ENCODE measurements at regions not wholly inside any gene's neighbourhood (a gene's known extent, or its start where the extent isn't known, plus 50 kb on each side); places are given as distances from the start of the nearest gene placed in this dataset.
"Not testable (repeated sequence)": the region's sequence is repeated elsewhere in the genome, so short reads cannot be mapped to it uniquely, and the experiment has no call there.

DNA sequence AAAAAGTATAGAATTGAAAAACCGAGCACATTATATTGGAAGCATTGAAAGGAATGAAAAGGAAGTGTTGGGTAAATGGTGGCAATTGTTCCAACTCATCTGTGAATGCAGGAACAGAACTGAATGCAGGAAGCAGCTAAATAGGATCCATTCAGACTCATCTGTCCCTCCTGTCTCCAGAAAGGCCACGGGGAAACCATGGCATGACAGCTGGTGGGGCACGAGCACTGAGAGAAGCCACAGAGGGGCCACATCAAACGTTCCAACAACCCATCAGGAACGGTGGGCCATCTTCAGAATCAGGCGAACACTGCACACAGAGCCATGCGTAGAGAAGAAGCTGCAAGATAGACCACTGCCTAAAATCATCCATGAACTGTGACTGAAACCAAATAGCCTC, 138.5 kb upstream of the SLC35G4 start:
- Histone ChIP-seq H3K27me3 (no peaks in the 10 kb centered on the region), H3K4me1 (ENCODE audit: control insufficient read depth in 1 of 2, insufficient read depth in 1 of 2, low read depth in 1 of 2, low read length in 1 of 2) (no peaks in the 10 kb centered on the region), H3K4me3 (ENCODE audit: low read depth in 1 of 2, low read length in 1 of 2) (no peak overlapping the region), H3K9me3 (no peaks in the 10 kb centered on the region), H3K27ac (no peak overlapping the region), H3K36me3 (no peaks in the 10 kb centered on the region)
- TF ChIP-seq CTCF (IDR thresholded peaks at IDR 0.05), result no peak

DNA sequence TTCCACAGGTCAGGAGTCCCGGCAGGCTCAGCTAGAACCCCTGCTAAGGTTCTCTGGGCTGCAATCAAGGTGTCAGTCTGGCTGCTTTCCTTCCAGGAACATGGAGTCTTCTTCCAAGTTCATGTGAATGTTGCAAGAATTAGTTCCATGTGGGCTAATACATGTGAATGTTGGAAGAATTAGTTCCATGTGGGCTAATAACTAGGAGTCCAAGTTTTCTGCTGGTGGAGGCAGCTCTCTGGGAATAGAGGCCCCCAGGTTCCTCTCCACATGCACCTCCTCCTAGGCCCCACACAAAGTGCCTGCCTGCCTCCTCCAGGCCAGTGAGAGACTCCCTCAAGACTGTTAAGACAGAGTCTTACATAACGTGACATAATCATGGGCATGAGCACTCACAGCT, 140.8 kb upstream of the SLC35G4 start:
- no peak for TF ChIP-seq CTCF (IDR thresholded peaks at IDR 0.05)
- no peak overlapping the region for H3K27ac ChIP-seq
- H3K4me3 ChIP-seq (ENCODE audit: low read depth in 1 of 2, low read length in 1 of 2), result no peak overlapping the region
- no peaks in the 10 kb centered on the region for H3K27me3 ChIP-seq
- no peaks in the 10 kb centered on the region for H3K9me3 ChIP-seq
- H3K4me1 ChIP-seq (ENCODE audit: control insufficient read depth in 1 of 2, insufficient read depth in 1 of 2, low read depth in 1 of 2, low read length in 1 of 2), result no peaks in the 10 kb centered on the region
- H3K36me3 ChIP-seq, result no peaks in the 10 kb centered on the region

DNA sequence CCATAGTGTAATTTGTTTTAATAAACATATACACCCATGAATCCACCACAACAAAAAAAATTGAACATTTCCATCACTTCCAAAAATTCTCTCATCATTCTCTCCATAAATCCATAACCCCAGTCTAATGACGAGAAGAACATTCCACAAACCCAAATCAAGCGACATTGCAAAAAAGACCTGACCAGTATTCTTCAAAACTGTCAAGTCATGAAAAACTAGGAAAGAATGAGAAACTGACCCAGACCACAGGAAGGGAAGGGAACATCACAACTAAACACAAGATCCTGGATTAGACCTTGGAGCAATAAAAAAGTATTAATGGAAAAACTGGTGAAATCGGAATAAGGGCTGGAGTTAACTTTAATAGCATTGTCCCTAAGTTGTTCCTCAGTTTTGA, 141.3 kb upstream of the SLC35G4 start:
- TF ChIP-seq CTCF (IDR thresholded peaks at IDR 0.05), result no peak
- H3K27me3 ChIP-seq, result no peaks in the 10 kb centered on the region
- no peaks in the 10 kb centered on the region for H3K36me3 ChIP-seq
- no peak overlapping the region for H3K4me3 ChIP-seq (ENCODE audit: low read depth in 1 of 2, low read length in 1 of 2)
- no peak overlapping the region for H3K27ac ChIP-seq
- H3K9me3 ChIP-seq, result no peaks in the 10 kb centered on the region
- H3K4me1 ChIP-seq (ENCODE audit: control insufficient read depth in 1 of 2, insufficient read depth in 1 of 2, low read depth in 1 of 2, low read length in 1 of 2), result no peaks in the 10 kb centered on the region

DNA sequence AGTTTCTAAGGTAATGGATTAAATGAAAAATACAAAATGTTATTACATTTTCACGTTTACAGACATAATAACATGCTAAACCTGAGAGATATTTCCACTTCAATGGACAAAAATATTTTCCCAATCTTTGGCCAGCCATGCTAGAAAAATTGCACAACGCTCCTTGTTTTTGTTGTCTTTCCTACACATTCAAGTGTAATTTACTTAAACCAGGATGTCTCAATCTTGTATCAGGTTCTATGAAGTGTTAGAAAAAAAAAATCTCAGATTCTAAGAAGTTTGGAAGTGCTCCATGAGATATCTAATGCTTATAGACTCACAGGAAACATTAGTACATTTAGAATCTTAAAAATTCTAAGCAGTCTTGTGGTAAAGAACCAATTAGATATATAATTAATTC, 141.8 kb upstream of the SLC35G4 start:
- Histone ChIP-seq H3K4me3 (ENCODE audit: low read depth in 1 of 2, low read length in 1 of 2) (no peak overlapping the region), H3K27ac (no peak overlapping the region), H3K36me3 (no peaks in the 10 kb centered on the region), H3K4me1 (ENCODE audit: control insufficient read depth in 1 of 2, insufficient read depth in 1 of 2, low read depth in 1 of 2, low read length in 1 of 2) (no peaks in the 10 kb centered on the region), H3K27me3 (no peaks in the 10 kb centered on the region), H3K9me3 (no peaks in the 10 kb centered on the region)
- no peak for TF ChIP-seq CTCF (IDR thresholded peaks at IDR 0.05)

DNA sequence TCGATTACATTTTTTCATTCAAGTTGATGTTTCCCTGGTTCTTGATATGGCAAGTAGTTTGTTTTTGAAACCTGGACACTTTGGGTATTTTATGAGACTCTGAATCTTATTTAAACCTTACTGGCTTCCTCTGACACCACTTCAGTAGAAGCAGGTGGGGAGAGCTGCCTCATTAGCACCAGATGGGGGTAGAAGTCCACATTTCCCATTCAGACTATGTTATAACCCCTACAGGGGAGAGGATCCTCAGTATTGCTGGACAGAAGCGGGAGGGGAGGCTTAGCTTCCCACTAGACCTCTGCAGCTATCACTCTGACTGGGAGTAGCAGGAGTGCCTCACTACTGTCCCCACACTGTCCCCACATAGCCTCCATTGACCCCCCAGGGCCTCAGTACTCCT, 145.3 kb upstream of the SLC35G4 start:
- Histone ChIP-seq H3K27ac (no peak overlapping the region), H3K4me1 (ENCODE audit: control insufficient read depth in 1 of 2, insufficient read depth in 1 of 2, low read depth in 1 of 2, low read length in 1 of 2) (no peaks in the 10 kb centered on the region), H3K27me3 (no peaks in the 10 kb centered on the region), H3K36me3 (no peaks in the 10 kb centered on the region), H3K4me3 (ENCODE audit: low read depth in 1 of 2, low read length in 1 of 2) (no peak overlapping the region), H3K9me3 (no peaks in the 10 kb centered on the region)
- TF ChIP-seq CTCF (IDR thresholded peaks at IDR 0.05), result no peak

- no peak for TF ChIP-seq CTCF (IDR thresholded peaks at IDR 0.05)
- Histone ChIP-seq H3K4me3 (ENCODE audit: low read depth in 1 of 2, low read length in 1 of 2) (no peak overlapping the region), H3K27ac (no peak overlapping the region), H3K4me1 (ENCODE audit: control insufficient read depth in 1 of 2, insufficient read depth in 1 of 2, low read depth in 1 of 2, low read length in 1 of 2) (no peaks in the 10 kb centered on the region), H3K9me3 (no peaks in the 10 kb centered on the region), H3K36me3 (no peaks in the 10 kb centered on the region), H3K27me3 (no peaks in the 10 kb centered on the region)
Observed at GRCh38 chr18:11458447-11458846, 150.9 kb upstream of the SLC35G4 start.

- H3K27me3 ChIP-seq; H3K4me1 ChIP-seq (ENCODE audit: control insufficient read depth in 1 of 2, insufficient read depth in 1 of 2, low read depth in 1 of 2, low read length in 1 of 2): not testable (repeated sequence)
Observed at GRCh38 chr18:11457853-11458252, 151.5 kb upstream of the SLC35G4 start.

More at GRCh38 chr18:11457853-11458252, 151.5 kb upstream of the SLC35G4 start:
- not testable (repeated sequence) for H3K27ac ChIP-seq; H3K36me3 ChIP-seq; H3K9me3 ChIP-seq; H3K4me3 ChIP-seq (ENCODE audit: low read depth in 1 of 2, low read length in 1 of 2)

Data from neutrophil (primary cell).